Endothelial cell (in vitro differentiated cells): ENCODE measurements at regions not wholly inside any gene's neighbourhood (a gene's known extent, or its start where the extent isn't known, plus 50 kb on each side); places are given as distances from the start of the nearest gene placed in this dataset.

Experiments
- DNase-seq: peaks from one replicate; pipeline ENCODE4 v3.0.0; 2021; ENCODE audit warnings: low spot score
- H3K27ac Mint-ChIP-seq: one replicate; pipeline ENCODE4 v1.8.0; 2021; ENCODE audit warnings: mixed read lengths, inconsistent platforms; ENCODE audit not compliant: unreplicated experiment
- H3K27me3 Mint-ChIP-seq: one replicate; pipeline ENCODE4 v1.8.0; 2021; ENCODE audit warnings: mild to moderate bottlenecking, moderate library complexity, mixed read lengths, inconsistent platforms; ENCODE audit not compliant: unreplicated experiment
- H3K36me3 Mint-ChIP-seq: one replicate; pipeline ENCODE4 v1.8.0; 2021; ENCODE audit warnings: mild to moderate bottlenecking, low read depth, mixed read lengths, inconsistent platforms; ENCODE audit not compliant: unreplicated experiment
- H3K4me1 Mint-ChIP-seq: one replicate; pipeline ENCODE4 v1.8.0; 2021; ENCODE audit warnings: mild to moderate bottlenecking, mixed read lengths, inconsistent platforms; ENCODE audit not compliant: unreplicated experiment
- H3K4me3 Mint-ChIP-seq: one replicate; pipeline ENCODE4 v1.8.0; 2021; ENCODE audit warnings: mild to moderate bottlenecking, mixed read lengths, inconsistent platforms; ENCODE audit not compliant: unreplicated experiment
- H3K9me3 Mint-ChIP-seq: one replicate; pipeline ENCODE4 v1.8.0; 2021; ENCODE audit warnings: mixed read lengths, inconsistent platforms; ENCODE audit not compliant: unreplicated experiment
- CTCF ChIP-seq: fragments of 200-600 bp; sonication (generic); IDR thresholded peaks from one replicate; pipeline ENCODE4 v1.5.0; 2021; ENCODE audit warnings: antibody characterized with exemption; ENCODE audit not compliant: unreplicated experiment

DNA sequence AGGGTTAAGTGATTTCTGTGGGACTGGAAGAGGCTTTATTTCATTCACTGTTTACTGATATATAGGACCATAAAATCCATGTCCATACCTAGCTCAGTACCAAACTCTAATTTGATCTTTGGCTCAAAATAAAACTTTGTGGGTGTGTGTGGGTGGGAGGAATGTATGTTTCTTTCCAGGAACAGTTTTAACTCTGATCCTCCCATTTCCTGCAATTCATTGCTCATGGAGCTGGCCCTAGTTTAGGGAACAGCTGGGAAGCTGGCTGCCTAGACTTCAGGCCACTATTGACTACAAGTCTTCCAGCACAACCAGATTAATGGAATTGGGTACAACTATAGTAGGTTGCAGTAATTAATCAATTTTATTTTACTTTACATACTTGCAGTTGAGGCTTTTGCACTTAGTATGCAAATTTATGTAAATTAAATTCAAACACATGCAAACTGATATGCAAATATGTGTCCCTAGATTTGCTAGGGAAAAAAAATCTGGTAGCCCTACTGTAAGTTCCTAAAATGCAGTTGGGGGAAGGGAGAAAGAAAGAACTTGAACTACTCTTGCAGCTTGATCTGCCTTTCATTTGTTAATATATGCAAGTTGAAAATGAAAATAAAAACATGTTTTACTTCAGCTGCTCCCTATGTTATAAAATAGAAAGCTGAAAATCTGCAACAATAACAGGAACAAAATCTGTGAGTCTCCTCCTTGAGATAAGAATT, 1070.3 kb upstream of the CELF4 start:
- no peak overlapping the region for H3K27ac Mint-ChIP-seq
- DNase-seq = no peak

DNA sequence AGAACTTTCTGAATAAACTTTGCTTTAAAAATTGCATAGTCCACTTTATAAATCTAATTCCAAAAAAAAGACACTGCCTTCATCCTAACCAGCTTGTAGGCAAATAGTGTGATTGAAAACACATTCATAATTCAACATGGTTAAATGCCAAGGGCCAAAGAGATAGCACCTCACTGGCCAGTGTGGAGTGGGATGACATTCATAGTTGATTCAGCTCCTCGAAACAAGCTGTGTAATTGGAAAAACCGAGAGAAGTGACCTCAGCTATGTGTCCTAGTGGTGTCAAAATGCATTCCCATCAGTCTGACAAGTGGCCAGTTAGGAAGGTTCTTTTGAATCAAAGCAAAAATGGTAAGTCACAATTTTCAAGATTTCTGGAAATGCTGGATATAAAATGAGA, 1068.5 kb upstream of the CELF4 start:
- Mint-ChIP-seq H3K36me3 (peaks cover 4% of the 10 kb centered on the region), H3K9me3 (no peaks in the 10 kb centered on the region), H3K4me1 (peaks cover 6% of the 10 kb centered on the region), H3K27me3 (no peaks in the 10 kb centered on the region), H3K4me3 (no peak overlapping the region), H3K27ac (no peak overlapping the region)
- DNase-seq = no peak
- TF ChIP-seq CTCF = no peak

More for the DNA sequence above, 1070.3 kb upstream of the CELF4 start:
- Mint-ChIP-seq H3K36me3 (peaks cover 8% of the 10 kb centered on the region), H3K27me3 (peaks cover 1% of the 10 kb centered on the region), H3K4me3 (no peak overlapping the region), H3K9me3 (no peaks in the 10 kb centered on the region), H3K4me1 (peaks cover 6% of the 10 kb centered on the region)
- TF ChIP-seq CTCF = no peak

- Mint-ChIP-seq H3K4me3 (no peak overlapping the region), H3K4me1 (peaks cover 6% of the 10 kb centered on the region), H3K27ac (no peak overlapping the region), H3K36me3 (no peaks in the 10 kb centered on the region), H3K9me3 (no peaks in the 10 kb centered on the region), H3K27me3 (no peaks in the 10 kb centered on the region)
- no peak for TF ChIP-seq CTCF
- DNase-seq = no peak
These were observed 1067.7 kb upstream of the CELF4 start for GRCh38 chr18:38633333-38633732.

DNA sequence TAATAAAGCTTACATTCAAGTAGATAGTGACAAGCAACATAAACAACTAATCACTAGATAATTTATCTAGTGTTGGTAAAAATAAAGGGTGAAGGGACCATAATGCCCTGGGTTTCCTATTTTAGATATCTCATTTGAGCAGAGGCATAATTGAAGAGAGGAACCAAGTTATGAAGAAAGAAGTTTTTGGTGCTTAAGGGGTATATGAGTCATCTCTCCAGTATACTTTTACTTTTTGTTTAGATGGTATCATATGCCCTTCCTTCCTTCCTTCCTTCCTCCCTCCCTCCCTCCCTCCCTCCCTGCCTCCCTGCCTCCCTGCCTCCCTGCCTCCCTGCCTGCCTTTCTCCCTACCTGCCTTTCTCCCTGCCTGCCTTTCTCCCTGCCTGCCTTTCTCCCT, 1053.5 kb upstream of the CELF4 start:
- Mint-ChIP-seq H3K9me3 (no peaks in the 10 kb centered on the region), H3K4me1 (no peaks in the 10 kb centered on the region), H3K36me3 (no peaks in the 10 kb centered on the region), H3K4me3 (no peak overlapping the region), H3K27me3 (no peaks in the 10 kb centered on the region), H3K27ac (no peak overlapping the region)
- DNase-seq = no peak
- TF ChIP-seq CTCF = no peak

- no peaks in the 10 kb centered on the region for H3K27me3 Mint-ChIP-seq
These were observed 1050.7 kb upstream of the CELF4 start for GRCh38 chr18:38616306-38616705.

More at GRCh38 chr18:38616306-38616705, 1050.7 kb upstream of the CELF4 start:
- no peak for DNase-seq
- Mint-ChIP-seq H3K9me3 (no peaks in the 10 kb centered on the region), H3K27ac (no peak overlapping the region), H3K4me1 (no peaks in the 10 kb centered on the region), H3K4me3 (no peak overlapping the region), H3K36me3 (no peaks in the 10 kb centered on the region)
- TF ChIP-seq CTCF = no peak
